ENCODE measurements at regions not wholly inside any gene's neighbourhood (a gene's known extent, or its start where the extent isn't known, plus 50 kb on each side); places are given as distances from the start of the nearest gene placed in this dataset.

DNA sequence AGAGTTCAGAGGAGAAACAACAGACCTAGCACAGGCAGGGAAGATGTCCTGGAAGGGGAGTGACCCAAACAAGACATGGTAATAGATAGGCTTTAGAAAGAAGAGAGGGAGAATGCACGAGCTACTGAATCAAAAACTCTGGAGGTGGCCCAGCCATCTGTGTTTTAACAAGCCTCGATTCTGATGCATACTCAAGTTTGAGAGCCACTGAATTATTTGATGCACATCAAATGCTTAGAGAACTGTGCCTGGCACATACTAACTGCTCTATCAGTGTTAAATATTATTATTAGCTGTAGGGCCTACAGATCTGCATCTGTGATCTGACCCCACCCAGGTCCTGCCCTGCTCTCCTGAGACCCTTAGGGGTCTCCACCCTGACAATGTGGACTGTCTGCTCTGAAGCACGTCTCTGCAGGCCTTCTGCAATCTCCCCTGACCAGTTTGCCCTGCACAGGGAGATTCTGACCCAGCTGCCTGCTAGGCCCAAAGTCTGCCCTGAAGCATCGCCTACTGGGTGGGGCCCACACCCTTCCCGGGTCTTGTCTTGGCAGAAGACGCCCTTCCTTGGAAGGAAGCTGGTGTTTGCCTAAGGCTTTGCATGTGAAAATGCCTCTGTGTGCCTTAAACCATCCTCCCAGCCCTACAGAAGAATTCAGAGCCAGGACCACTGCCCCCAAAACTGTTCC is 201.5 kb upstream of the KLF3 start:
- intact Hi-C loops (cut with micrococcal nuclease) = loop anchor here (10.0 kb wide), 1 partner anchor 138 kb away; no protein-coding TSS in a partner anchor
- no peak overlapping the region for H3K4me2 ChIP-seq (ENCODE audit: insufficient read depth, low read length)
- H3K27me3 ChIP-seq (ENCODE audit: control insufficient read depth in 2 of 2, insufficient read depth in 2 of 2, low read length in 2 of 2) = no peaks in the 10 kb centered on the region
- H2AFZ ChIP-seq (ENCODE audit: low read depth, low read length) = no peak overlapping the region
- CTCF ChIA-PET (ENCODE audit: low intra/inter-chr PET ratio) = no interaction called here
- DNase-seq (ENCODE audit: extremely low read depth in 1 of 4, low spot score in 3 of 4) = no peak
- in situ Hi-C loops (cut with MboI) = no loop called here
- no TSS peak for BruUV-seq (replicated peaks)
- no peak overlapping the region for H3K27ac ChIP-seq (ENCODE audit: extremely low read depth, low read depth, low read length)
- H3K79me2 ChIP-seq (ENCODE audit: control insufficient read depth, insufficient read depth, low read length) = no peaks in the 10 kb centered on the region
- no peaks in the 10 kb centered on the region for H4K20me1 ChIP-seq (replicated peaks; ENCODE audit: control insufficient read depth, insufficient read depth, low read length)
- FAIRE-seq = no peak
- no peak overlapping the region for H3K4me3 ChIP-seq
- no peak overlapping the region for H3K9ac ChIP-seq (ENCODE audit: insufficient read depth in 1 of 2, low read depth in 2 of 2, low read length in 2 of 2)
- H3K9me1 ChIP-seq (ENCODE audit: control insufficient read depth, insufficient read depth, low read length) = no peaks in the 10 kb centered on the region
- no peak for TF ChIP-seq POLR3A (IDR thresholded peaks at IDR 0.05; ENCODE audit: borderline replicate concordance, extremely low read depth, insufficient read depth, insufficient read length)
- no peak for TF ChIP-seq TBL1XR1 (IDR thresholded peaks at IDR 0.05; ENCODE audit: low read length in 2 of 2)
- TF ChIP-seq SP1 (CRISPR knock-in tag; IDR thresholded peaks at IDR 0.05) = no peak
- TF ChIP-seq, protein P1, sequence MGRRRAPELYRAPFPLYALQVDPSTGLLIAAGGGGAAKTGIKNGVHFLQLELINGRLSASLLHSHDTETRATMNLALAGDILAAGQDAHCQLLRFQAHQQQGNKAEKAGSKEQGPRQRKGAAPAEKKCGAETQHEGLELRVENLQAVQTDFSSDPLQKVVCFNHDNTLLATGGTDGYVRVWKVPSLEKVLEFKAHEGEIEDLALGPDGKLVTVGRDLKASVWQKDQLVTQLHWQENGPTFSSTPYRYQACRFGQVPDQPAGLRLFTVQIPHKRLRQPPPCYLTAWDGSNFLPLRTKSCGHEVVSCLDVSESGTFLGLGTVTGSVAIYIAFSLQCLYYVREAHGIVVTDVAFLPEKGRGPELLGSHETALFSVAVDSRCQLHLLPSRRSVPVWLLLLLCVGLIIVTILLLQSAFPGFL (CRISPR knock-in tag; IDR thresholded peaks at IDR 0.05) = no peak
- TF ChIP-seq KHSRP (IDR thresholded peaks at IDR 0.05) = no peak
- TF ChIP-seq CEBPG (CRISPR knock-in tag; IDR thresholded peaks at IDR 0.05) = no peak
- no peak for TF ChIP-seq CEBPG (tag; conservative IDR thresholded peaks at IDR 0.05 in 1 of 2, IDR thresholded peaks at IDR 0.05 in 1 of 2)
- TF ChIP-seq KAT7 (CRISPR knock-in tag; IDR thresholded peaks at IDR 0.05; ENCODE audit: borderline replicate concordance) = no peak
- TF ChIP-seq SETDB1 (IDR thresholded peaks at IDR 0.05; ENCODE audit: low read length) = no peak
- TF ChIP-seq EHMT2 (IDR thresholded peaks at IDR 0.05) = no peak
- WGBS (ENCODE audit: insufficient coverage, low coverage, missing lambda C conversion rate) = 38% methylated on average over 6 of the region's 6 CpGs
- POLR2A ChIA-PET = interaction anchor here (0.6 kb wide), 2 partner anchors 159 to 412 kb away, joined by 3 read pairs; no protein-coding TSS in a partner anchor
- H3K9me3 ChIP-seq (replicated peaks; ENCODE audit: control insufficient read depth, insufficient read depth, low read depth, low read length) = peaks cover 9% of the 10 kb centered on the region
- no peak for ATAC-seq
- peaks cover 4 to 35% of the 10 kb centered on the region in 2 experiments; a peak in 4 of 5 replicates for H3K4me1 ChIP-seq (replicated peaks in 1 of 2; ENCODE audit: control insufficient read depth in 2 of 2, insufficient read depth in 2 of 2, low read length in 2 of 2)
- H3K36me3 ChIP-seq (ENCODE audit: control insufficient read depth, insufficient read depth, low read length) = no peaks in the 10 kb centered on the region

Data from K562 (cell line).